ENCODE measurements at regions not wholly inside any gene's neighbourhood (a gene's known extent, or its start where the extent isn't known, plus 50 kb on each side); places are given as distances from the start of the nearest gene placed in this dataset.
"Not testable (repeated sequence)": the region's sequence is repeated elsewhere in the genome, so short reads cannot be mapped to it uniquely, and the experiment has no call there.

- DNase-seq: no peak
Observed at GRCh38 chr22:22717664-22718063, 73.2 kb downstream of the GGTLC2 start.

GRCh38 chr22:22720201-22720723 lies 75.8 kb downstream of the GGTLC2 start:
- peak in 1 of 5 donors; percentile 33 for DNase-seq

DNA sequence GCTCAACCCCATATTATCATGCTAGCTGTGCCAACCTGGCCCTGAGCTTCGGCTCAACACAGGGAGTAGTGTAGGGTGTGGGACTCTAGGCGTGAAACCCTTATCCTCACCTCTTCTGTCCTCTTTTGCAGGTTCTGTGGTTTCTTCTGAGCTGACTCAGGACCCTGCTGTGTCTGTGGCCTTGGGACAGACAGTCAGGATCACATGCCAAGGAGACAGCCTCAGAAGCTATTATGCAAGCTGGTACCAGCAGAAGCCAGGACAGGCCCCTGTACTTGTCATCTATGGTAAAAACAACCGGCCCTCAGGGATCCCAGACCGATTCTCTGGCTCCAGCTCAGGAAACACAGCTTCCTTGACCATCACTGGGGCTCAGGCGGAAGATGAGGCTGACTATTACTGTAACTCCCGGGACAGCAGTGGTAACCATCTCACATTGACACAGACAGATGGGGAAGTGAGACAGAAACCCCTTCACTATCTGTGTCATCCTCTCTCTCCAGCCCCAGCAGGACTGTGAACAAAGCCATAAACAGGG lies 76.4 kb downstream of the GGTLC2 start:
- no peak for DNase-seq

- no peak for DNase-seq
Observed at GRCh38 chr22:22721681-22722354, 77.4 kb downstream of the GGTLC2 start.

- no peak for DNase-seq
Observed at GRCh38 chr22:22728382-22728781, 84.0 kb downstream of the GGTLC2 start.

DNA sequence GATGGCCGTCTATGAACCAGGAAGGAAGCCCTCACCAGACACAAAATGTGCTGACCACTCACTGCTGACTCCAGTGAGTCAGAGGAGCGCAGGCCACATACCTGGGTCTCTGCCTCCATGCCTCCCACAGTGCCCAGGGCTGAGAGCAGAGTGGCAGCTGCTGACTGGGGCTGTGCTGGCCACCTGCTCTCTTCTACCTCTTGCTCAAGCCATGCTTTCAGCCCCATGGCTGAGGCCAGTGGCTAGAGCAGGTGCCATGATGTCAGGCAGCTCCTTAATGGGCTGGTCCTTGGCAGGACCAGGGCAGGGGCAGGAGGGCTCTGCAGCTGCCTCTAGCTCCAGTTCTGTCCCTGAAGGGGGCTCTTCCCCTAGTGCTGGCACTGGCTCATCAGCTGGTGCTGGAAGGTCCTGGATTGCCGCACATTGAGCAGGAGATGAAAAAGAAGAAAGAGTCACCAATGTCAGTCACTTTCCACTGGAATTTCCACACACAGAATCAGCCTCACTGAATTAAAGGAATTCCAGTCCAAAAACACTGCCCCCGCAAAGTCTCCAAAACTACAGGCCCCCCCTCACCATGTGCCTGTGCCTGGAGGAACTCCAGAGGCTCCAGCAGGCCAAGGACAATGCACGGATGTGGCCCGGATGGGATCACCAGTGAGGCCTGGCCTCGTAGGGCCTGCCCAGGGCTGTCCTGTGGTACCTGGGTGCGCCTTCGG lies 86.4 kb downstream of the GGTLC2 start:
- no peak for DNase-seq

- DNase-seq: no peak
Observed at GRCh38 chr22:22731374-22731676, 86.9 kb downstream of the GGTLC2 start.

- DNase-seq: not testable (repeated sequence)
Observed at GRCh38 chr22:22733006-22733405, 88.6 kb downstream of the GGTLC2 start.

DNA sequence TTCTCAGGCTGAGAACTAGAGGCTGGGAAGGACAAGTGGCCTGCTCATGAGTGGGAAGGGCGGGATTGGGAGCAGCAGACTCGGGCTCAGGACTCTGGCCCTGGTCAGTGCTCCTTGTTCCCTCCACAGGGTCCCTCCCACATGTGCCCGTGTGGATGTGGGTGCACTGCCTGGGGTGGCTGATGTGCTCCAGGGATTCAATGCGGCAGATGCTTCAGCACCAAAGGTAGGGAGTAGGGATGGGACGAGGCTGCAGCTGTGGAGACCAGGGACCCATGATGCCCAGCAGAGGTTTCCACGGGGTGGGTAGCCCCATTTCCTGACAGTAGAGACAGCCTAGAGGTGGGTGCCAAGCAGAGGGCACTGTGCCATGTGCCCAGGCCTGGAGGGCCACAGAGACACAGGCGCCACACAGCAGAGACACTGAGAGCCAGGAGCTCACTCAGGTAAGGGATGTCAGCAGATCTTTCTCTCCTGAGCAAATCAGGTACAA lies 89.5 kb downstream of the GGTLC2 start:
- DNase-seq: no peak

GRCh38 chr22:22734395-22735272 lies 90.2 kb downstream of the GGTLC2 start:
- DNase-seq: not testable (repeated sequence)

- not testable (repeated sequence) for DNase-seq
Observed at GRCh38 chr22:22735276-22735675, 90.9 kb downstream of the GGTLC2 start.

GRCh38 chr22:22735695-22736611 lies 91.5 kb downstream of the GGTLC2 start:
- DNase-seq: no peak

GRCh38 chr22:22737590-22737989 lies 93.2 kb downstream of the GGTLC2 start:
- DNase-seq: no peak

DNA sequence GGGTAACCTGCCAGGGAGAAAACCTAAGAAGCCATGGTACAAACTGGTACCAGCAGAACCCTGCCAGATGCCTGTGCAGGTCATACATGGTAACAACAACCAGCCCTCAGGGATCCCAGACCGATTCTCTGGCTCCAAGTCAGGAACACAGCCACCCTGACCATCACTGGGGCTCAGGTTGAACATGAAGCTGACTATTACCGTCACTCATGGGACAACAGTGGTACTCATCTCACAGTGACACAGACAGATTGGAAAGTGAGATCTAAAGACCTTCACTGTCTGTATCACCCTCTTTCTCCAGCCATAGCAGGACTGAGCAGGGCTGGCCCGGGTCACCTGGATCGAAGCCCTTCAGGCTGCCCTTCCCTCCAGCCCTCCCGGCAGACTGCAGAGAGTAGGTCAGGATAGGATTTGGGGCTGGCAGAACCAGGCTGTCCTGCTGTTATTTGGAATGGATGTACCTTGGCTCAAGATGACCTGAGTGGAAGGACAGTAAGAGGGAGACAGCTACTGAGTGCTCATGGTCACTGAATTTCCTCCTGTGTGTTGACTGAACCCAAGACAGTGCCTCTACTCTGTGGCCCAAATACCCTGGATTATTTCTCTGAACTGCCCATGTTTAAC lies 94.7 kb downstream of the GGTLC2 start:
- no peak for DNase-seq

DNA sequence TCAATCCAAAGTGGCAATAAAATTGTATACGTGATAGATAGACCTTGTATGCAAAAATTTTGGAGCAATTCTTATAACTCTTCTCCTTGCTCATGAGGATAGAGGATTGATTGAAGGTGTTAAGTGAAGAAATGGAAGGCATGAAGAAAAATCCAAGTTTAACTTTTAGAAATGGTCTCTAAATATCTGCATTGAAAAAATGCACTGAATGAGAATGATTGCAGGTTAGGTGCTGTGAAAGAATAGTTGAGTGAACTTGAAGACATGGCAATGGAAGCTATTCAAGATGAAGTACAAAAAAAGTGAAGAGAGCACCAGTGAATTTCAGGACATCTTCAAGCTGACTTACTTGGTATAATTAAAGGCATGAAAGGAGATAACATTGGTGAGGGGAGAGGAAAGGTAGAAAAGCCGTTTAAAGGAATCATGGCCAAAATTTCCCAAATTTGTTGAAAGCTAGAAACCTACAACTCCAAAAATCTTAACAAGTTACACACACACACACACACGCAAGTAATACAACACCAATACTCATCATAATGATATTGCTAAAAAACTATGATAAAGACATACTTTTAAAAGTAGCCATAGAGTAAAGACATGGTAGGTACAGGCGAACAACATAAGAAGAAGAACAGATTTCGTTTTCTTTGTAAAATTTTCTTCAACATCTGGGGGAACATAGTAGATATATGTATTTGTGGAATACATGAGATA lies 96.3 kb downstream of the GGTLC2 start:
- DNase-seq: no peak

DNA sequence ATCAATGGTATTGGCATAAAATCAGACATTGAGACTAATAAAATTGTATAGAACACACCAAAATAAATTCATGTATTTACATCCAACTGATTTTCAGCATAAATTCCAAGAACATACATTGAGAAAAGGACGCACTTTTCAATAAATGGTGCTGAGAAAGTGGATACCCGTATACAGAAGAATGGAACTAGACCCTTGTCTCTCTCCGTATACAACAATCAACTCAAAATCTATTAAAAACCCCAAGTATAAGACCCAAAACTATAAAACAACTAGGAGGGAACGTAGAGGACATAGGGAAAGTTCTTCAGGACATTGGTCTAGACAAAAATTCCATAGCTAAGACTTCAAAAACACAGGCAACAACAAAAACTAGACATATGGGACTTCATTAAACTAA lies 97.4 kb downstream of the GGTLC2 start:
- no peak for DNase-seq

DNA sequence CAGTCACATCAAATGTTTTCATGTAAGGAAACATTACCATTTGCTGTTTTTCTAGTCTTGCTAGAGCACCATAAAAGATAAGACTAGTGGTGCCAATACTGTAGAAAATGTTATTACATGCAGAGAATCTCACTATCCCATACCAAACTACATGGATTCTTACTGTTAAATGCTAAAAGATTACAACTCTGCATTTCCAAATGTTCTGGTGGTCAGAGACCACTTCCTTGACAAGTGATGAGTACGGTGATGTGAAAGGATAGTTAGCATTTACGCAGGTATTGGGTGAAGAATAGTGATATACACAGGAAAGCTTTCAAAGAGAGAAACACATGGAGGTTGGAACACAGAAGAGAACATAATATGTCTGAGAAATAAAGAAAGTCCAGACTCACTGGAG lies 98.2 kb downstream of the GGTLC2 start:
- no peak for DNase-seq

DNA sequence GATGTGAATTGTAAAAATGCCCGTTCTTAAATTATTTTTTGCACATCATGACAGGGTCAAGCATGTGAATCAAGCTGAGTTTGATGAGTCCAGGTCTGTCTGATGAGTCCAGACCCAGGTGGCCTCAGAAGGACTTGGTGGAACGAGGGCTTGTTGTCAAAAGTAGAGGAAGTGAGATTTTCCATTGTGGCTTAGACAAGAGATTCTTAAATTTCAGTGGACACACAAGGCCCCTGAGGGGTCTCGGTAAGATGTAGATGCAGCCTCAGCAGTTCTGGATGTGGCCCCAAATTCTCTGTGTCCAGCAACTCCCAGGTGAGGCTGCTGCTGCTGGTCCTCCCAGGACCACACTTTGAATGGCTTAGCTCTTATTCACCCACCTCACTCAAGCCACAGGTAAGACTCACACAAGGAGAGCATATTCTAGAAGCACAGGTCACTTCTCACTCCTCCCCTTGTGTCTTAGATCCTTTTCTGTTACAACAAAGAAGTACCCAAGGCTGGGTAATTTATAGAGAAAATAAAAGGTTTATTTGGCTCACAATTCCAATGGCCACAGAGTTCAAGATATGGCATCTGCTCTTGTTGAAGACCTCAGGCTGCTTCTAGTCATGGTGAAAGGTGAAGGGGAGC lies 98.8 kb downstream of the GGTLC2 start:
- no peak for DNase-seq

GRCh38 chr22:22744412-22745224 lies 100.2 kb downstream of the GGTLC2 start:
- no peak for DNase-seq
